HL-60 (cell line): ENCODE measurements at regions not wholly inside any gene's neighbourhood (a gene's known extent, or its start where the extent isn't known, plus 50 kb on each side); places are given as distances from the start of the nearest gene placed in this dataset.
A peak's percentile ranks its signal among the peaks of the same experiment; 100 is the strongest.

ENCODE experiments used
- DNase-seq, 2 experiments: peaks; one replicate each; pipeline ENCODE4 v3.0.0-alpha.2; 2010 to 2020; ENCODE audit warnings: low read depth in 1 of 2, low spot score in 1 of 2
- H3K27ac ChIP-seq: fragments of 250-450 bp; sonication (Bioruptor Pico); replicated peaks from 2 replicates; pipeline ENCODE4 v1.5.1; 2020; ENCODE audit warnings: mild to moderate bottlenecking, moderate library complexity
- H3K27me3 ChIP-seq: fragments of 250-450 bp; sonication (Bioruptor Pico); 2 replicates; pipeline ENCODE4 v1.5.1; 2021; ENCODE audit warnings: mild to moderate bottlenecking, moderate library complexity; ENCODE audit not compliant: insufficient read depth, poor library complexity, severe bottlenecking
- H3K4me3 ChIP-seq: replicated peaks from 2 replicates; pipeline ENCODE4 v1.5.1; 2011; ENCODE audit warnings: mild to moderate bottlenecking, control low read depth, low read length; ENCODE audit not compliant: insufficient read depth
- CTCF ChIP-seq: IDR thresholded peaks from one replicate; pipeline ENCODE4 v1.5.1; 2011; ENCODE audit warnings: low read length, control low read depth, inconsistent platforms; ENCODE audit not compliant: insufficient read depth
- GABPA ChIP-seq: IDR thresholded peaks from 2 replicates; pipeline ENCODE4 v1.6.1; 2012; ENCODE audit warnings: low read depth
- POLR2AphosphoS5 ChIP-seq: IDR thresholded peaks from 2 replicates; pipeline ENCODE4 v1.6.1; 2012; ENCODE audit warnings: low read depth
- REST ChIP-seq: IDR thresholded peaks from 2 replicates; pipeline ENCODE4 v1.6.1; 2012; ENCODE audit warnings: low read depth; ENCODE audit not compliant: insufficient replicate concordance
- SPI1 ChIP-seq: IDR thresholded peaks from 2 replicates; pipeline ENCODE4 v1.6.1; 2012; ENCODE audit warnings: low read depth, mild to moderate bottlenecking, borderline replicate concordance

- Histone ChIP-seq H3K27ac (no peak overlapping the region), H3K4me3 (no peak overlapping the region), H3K27me3 (no peaks in the 10 kb centered on the region)
- no peak for DNase-seq
- TF ChIP-seq GABPA (no peak), CTCF (no peak), REST (no peak), SPI1 (no peak), POLR2AphosphoS5 (no peak)
These were observed 162.6 kb downstream of the PRKX start for GRCh38 chrX:3550871-3551270.

GRCh38 chrX:3550160-3550751, 163.2 kb downstream of the PRKX start:
- Histone ChIP-seq H3K27me3 (no peaks in the 10 kb centered on the region), H3K4me3 (no peak overlapping the region), H3K27ac (no peak overlapping the region)
- DNase-seq: peak in 1 of 2 experiments; percentile 35
- peak; percentile 47; the same call in 1 of the 2 replicates for TF ChIP-seq SPI1
- TF ChIP-seq REST: no peak

GRCh38 chrX:3549411-3549911, 164.0 kb downstream of the PRKX start:
- no peak overlapping the region for H3K4me3 ChIP-seq
- TF ChIP-seq SPI1: no peak
- TF ChIP-seq POLR2AphosphoS5: no peak
- no peak for TF ChIP-seq CTCF
- no peak for TF ChIP-seq REST
- no peak for TF ChIP-seq GABPA
- H3K27ac ChIP-seq: no peak overlapping the region
- no peaks in the 10 kb centered on the region for H3K27me3 ChIP-seq
- no peak for DNase-seq
